A549 (cell line): ENCODE measurements at regions not wholly inside any gene's neighbourhood (a gene's known extent, or its start where the extent isn't known, plus 50 kb on each side); places are given as distances from the start of the nearest gene placed in this dataset.

Experiments
- ATAC-seq, 2 experiments: fragments of 200-7000 bp in 1 of 2; fragments of >200 bp in 1 of 2; cut with Nextera tagmentation in 1 of 2; cut with Tn5 transposase in 1 of 2; 3 replicates each; pipeline versions ENCODE4 v1.8.0 to v1.9.1; 2018 to 2020; ENCODE audit warnings: mild to moderate bottlenecking in 1 of 2, moderate library complexity in 1 of 2
- CTCF ChIA-PET: fragments of 300-600 bp; sonication (Branson Sonifier 250); formaldehyde crosslinking; extraction: SDS; loops from one replicate; lab custom pipeline; 2021; ENCODE audit warnings: antibody characterized with exemption, inconsistent platforms; lab: Yijun Ruan, JAX
- POLR2A ChIA-PET: fragments of 350-600 bp; formaldehyde crosslinking; extraction: SDS; loops from one replicate; lab custom pipeline; 2021; ENCODE audit warnings: antibody characterized with exemption, inconsistent platforms; lab: Yijun Ruan, JAX
- DNase-seq, 2 experiments: peaks; one replicate each; pipeline versions ENCODE4 v3.0.0 to v3.0.0-alpha.2; 2011 to 2016; ENCODE audit warnings: low read depth in 1 of 2, low spot score in 1 of 2
- FAIRE-seq: peaks from 2 replicates; lab custom pipeline; 2011; peaks lifted over from hg19 to GRCh38; lab: Jason Lieb, UNC
- H3K27ac ChIP-seq, 2 experiments: fragments of >200 bp; sonication (Bioruptor Twin); formaldehyde crosslinking; 3 replicates each; pipeline ENCODE4 v1.5.1; 2016 to 2017
- H3K4me1 ChIP-seq: fragments of >200 bp; sonication (Bioruptor Twin); formaldehyde crosslinking; 3 replicates; pipeline ENCODE4 v1.6.1; 2016
- H3K4me2 ChIP-seq: fragments of >200 bp; sonication (Bioruptor Twin); formaldehyde crosslinking; 3 replicates; pipeline ENCODE4 v1.6.1; 2016
- H3K4me3 ChIP-seq: fragments of >200 bp; sonication (Bioruptor Twin); formaldehyde crosslinking; 3 replicates; pipeline ENCODE4 v1.5.1; 2016
- H3K9me3 ChIP-seq: fragments of >200 bp; sonication (Bioruptor Twin); formaldehyde crosslinking; 3 replicates; pipeline ENCODE4 v1.6.1; 2016
- BHLHE40 ChIP-seq: IDR thresholded peaks from 2 replicates; pipeline ENCODE4 v1.6.1; 2012; ENCODE audit warnings: low read depth, low read length, inconsistent platforms
- CBX2 ChIP-seq: fragments of 200-600 bp; sonication (generic); IDR thresholded peaks from 2 replicates; pipeline ENCODE4 v1.6.1; 2016; ENCODE audit warnings: low read depth, mild to moderate bottlenecking, borderline replicate concordance
- EHMT2 ChIP-seq: fragments of 200-600 bp; sonication (generic); IDR thresholded peaks from 2 replicates; pipeline ENCODE4 v1.6.1; 2016; ENCODE audit warnings: antibody characterized with exemption, low read depth, mild to moderate bottlenecking, moderate library complexity
- ESRRA ChIP-seq: fragments of 150-350 bp; IDR thresholded peaks from 2 replicates; pipeline ENCODE4 v1.6.1; 2014; ENCODE audit warnings: mild to moderate bottlenecking, low read length, borderline replicate concordance
- FOSB ChIP-seq: fragments of 250-450 bp; sonication (Bioruptor Pico); IDR thresholded peaks from 2 replicates; pipeline ENCODE4 v1.5.0; 2020; ENCODE audit warnings: mild to moderate bottlenecking, moderate library complexity
- GATA3 ChIP-seq: IDR thresholded peaks from 2 replicates; pipeline ENCODE4 v1.6.1; 2012; ENCODE audit warnings: borderline replicate concordance
- HDAC2 ChIP-seq: fragments of 200-600 bp; sonication (generic); IDR thresholded peaks from 2 replicates; pipeline ENCODE4 v1.6.1; 2016
- HEYL ChIP-seq: fragments of 250-450 bp; sonication (Bioruptor Pico); IDR thresholded peaks from 2 replicates; pipeline ENCODE4 v1.8.0; 2021; ENCODE audit warnings: mild to moderate bottlenecking, moderate library complexity
- HOXA7 ChIP-seq: fragments of 250-450 bp; sonication (Bioruptor Pico); IDR thresholded peaks from 2 replicates; pipeline ENCODE4 v1.5.0; 2020; ENCODE audit warnings: mild to moderate bottlenecking, moderate library complexity
- JUNB ChIP-seq: fragments of >200 bp; sonication (Bioruptor Twin); formaldehyde crosslinking; IDR thresholded peaks from 2 replicates; pipeline ENCODE4 v1.6.1; 2016
- KDM1A ChIP-seq: fragments of 200-600 bp; sonication (generic); IDR thresholded peaks from 2 replicates; pipeline ENCODE4 v1.6.1; 2016; ENCODE audit warnings: low read depth, mild to moderate bottlenecking
- MAFK ChIP-seq: fragments of 450-650 bp; IDR thresholded peaks from 2 replicates; pipeline ENCODE4 v1.6.1; 2014; ENCODE audit not compliant: partially characterized antibody
- MYC ChIP-seq: IDR thresholded peaks from 2 replicates; pipeline ENCODE4 v1.6.1; 2012; ENCODE audit warnings: mild to moderate bottlenecking, inconsistent platforms, low read length, improper control_type of control experiment, borderline replicate concordance
- NR3C1 ChIP-seq: fragments of >200 bp; sonication (Bioruptor Twin); formaldehyde crosslinking; IDR thresholded peaks from 3 replicates; pipeline ENCODE4 v1.6.1; 2017
- PHF8 ChIP-seq: fragments of 200-600 bp; sonication (generic); IDR thresholded peaks from 2 replicates; pipeline ENCODE4 v1.6.1; 2016; ENCODE audit warnings: low read depth, mild to moderate bottlenecking, antibody characterized with exemption, moderate library complexity, borderline replicate concordance
- POLR2A ChIP-seq: IDR thresholded peaks from 2 replicates; pipeline ENCODE4 v1.6.1; 2012; ENCODE audit warnings: mild to moderate bottlenecking, low read length
- RARB ChIP-seq: fragments of 250-450 bp; sonication (Bioruptor Pico); IDR thresholded peaks from 2 replicates; pipeline ENCODE4 v1.8.0; 2021; ENCODE audit warnings: mild to moderate bottlenecking, moderate library complexity
- SMC3 ChIP-seq: fragments of >200 bp; sonication (Bioruptor Twin); formaldehyde crosslinking; IDR thresholded peaks from 3 replicates; pipeline ENCODE4 v1.6.1; 2018; ENCODE audit warnings: inconsistent platforms
- ZC3H11A ChIP-seq: fragments of 450-650 bp; IDR thresholded peaks from 2 replicates; pipeline ENCODE4 v1.6.1; 2014; ENCODE audit warnings: antibody characterized with exemption, mild to moderate bottlenecking
- ZNF302 ChIP-seq: fragments of 250-450 bp; sonication (Bioruptor Pico); IDR thresholded peaks from 2 replicates; pipeline ENCODE4 v1.9.0; 2021; ENCODE audit warnings: inconsistent platforms, mild to moderate bottlenecking, moderate library complexity
- WGBS: methylation state at CpG from one replicate; pipeline ENCODE4 v1.1.6; 2017; ENCODE audit errors: missing lambda C conversion rate; 5-methylcytosine and 5-hydroxymethylcytosine counted together
- TF ChIP-seq, protein P1 (sequence below): fragments of 450-650 bp; IDR thresholded peaks from 2 replicates; pipeline ENCODE4 v1.6.1; 2014; ENCODE audit warnings: antibody characterized with exemption
- TF ChIP-seq, protein P2 (sequence below): fragments of 250-450 bp; sonication (Bioruptor Pico); IDR thresholded peaks from 2 replicates; pipeline ENCODE4 v1.5.0; 2020; ENCODE audit warnings: low read depth, mild to moderate bottlenecking, moderate library complexity
- TF ChIP-seq, protein P3 (sequence below): fragments of >200 bp; sonication (Bioruptor Twin); formaldehyde crosslinking; IDR thresholded peaks from 2 replicates; pipeline ENCODE4 v1.6.1; 2016

DNA sequence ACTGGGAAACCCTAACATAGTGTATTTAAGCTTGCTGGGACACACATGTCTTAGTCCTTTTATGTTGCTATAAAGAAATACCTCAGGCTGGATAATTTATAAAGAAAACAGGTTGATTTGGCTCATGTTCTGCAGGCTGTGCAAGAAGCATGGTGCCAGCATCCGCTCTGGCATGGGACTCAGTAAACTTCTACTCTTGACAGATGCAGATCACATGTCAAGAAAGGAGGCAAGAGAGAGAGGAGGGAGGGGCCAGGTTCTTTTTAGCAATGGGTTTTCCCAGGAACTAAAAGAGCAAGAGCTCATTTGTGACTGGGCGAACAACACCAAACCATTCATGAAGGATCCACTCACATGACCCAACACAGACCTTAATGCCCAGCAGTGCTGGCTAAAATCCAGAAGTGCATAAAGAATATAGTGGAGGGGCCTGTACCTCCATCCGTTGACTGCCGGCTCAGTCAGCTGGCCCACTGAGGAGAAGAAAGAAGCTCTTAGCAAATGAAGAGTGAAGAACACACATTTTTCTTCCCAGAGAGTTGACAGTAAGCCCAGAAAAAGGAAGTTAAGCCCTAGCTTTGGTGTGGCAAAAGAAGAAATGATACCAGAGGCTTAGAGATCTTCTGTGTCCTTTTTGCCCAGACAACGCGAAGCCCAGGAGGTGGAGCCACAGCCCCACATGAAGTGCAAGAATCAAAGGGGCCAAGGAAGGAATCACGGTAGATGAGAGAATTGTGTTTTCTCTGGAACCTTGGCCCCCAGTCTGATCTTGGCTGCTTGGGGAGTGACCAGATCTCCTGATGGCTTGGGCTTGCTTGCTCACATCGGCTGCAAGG is 183.5 kb upstream of the FAM98A start:
- FAIRE-seq (no peak), DNase-seq (no peak), ATAC-seq (no peak)
- TF ChIP-seq HOXA7 (CRISPR knock-in tag) (no peak), KDM1A (no peak), PHF8 (no peak)
- TF ChIP-seq, protein P1, sequence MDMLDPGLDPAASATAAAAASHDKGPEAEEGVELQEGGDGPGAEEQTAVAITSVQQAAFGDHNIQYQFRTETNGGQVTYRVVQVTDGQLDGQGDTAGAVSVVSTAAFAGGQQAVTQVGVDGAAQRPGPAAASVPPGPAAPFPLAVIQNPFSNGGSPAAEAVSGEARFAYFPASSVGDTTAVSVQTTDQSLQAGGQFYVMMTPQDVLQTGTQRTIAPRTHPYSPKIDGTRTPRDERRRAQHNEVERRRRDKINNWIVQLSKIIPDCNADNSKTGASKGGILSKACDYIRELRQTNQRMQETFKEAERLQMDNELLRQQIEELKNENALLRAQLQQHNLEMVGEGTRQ, result no peak
- Histone ChIP-seq H3K4me2 (no peak overlapping the region), H3K4me1 (no peaks in the 10 kb centered on the region), H3K4me3 (no peak overlapping the region), H3K27ac (no peak overlapping the region), H3K9me3 (no peaks in the 10 kb centered on the region)
- CTCF ChIA-PET, result interaction anchor here (0.6 to 0.7 kb wide), 2 partner anchors 10 to 383 kb away, joined by 3 read pairs; no protein-coding TSS in a partner anchor
- 63% methylated on average over 8 of the region's 8 CpGs for WGBS
- POLR2A ChIA-PET, result no interaction called here

DNA sequence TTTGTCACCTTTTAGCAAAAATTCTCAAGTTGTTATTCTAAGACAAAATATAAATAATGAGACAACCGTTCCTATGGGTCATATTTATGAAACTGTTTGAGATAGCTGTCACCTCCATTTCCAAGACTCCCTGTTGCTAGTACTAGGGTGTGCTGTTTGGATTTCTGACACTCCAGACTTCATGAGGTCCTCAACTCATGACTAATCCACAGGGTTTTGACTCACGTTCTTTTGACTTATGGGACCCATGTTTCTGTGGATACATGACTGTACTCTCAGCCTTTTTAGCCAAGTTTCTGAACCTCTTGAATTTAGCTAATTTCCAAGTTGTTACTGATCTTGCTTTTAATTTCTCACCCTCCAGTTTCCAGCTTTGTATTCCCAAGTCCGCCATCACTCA is 178.7 kb upstream of the FAM98A start:
- no peak for TF ChIP-seq JUNB
- TF ChIP-seq HDAC2, result no peak
- no peak for TF ChIP-seq MAFK
- no peak for TF ChIP-seq NR3C1
- no peak for TF ChIP-seq KDM1A
- TF ChIP-seq, protein P2, sequence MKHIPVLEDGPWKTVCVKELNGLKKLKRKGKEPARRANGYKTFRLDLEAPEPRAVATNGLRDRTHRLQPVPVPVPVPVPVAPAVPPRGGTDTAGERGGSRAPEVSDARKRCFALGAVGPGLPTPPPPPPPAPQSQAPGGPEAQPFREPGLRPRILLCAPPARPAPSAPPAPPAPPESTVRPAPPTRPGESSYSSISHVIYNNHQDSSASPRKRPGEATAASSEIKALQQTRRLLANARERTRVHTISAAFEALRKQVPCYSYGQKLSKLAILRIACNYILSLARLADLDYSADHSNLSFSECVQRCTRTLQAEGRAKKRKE (CRISPR knock-in tag), result no peak
- TF ChIP-seq ESRRA, result no peak
- TF ChIP-seq ZNF302, result no peak
- TF ChIP-seq FOSB (CRISPR knock-in tag), result no peak
- no peak for TF ChIP-seq CBX2
- TF ChIP-seq POLR2A, result no peak
- no peak for TF ChIP-seq BHLHE40
- no peak for TF ChIP-seq PHF8
- no peak for TF ChIP-seq ZC3H11A
- TF ChIP-seq SMC3, result no peak
- FAIRE-seq, result no peak
- ChIA-PET CTCF (no interaction called here), POLR2A (no interaction called here)
- H3K4me3 ChIP-seq, result no peak overlapping the region
- H3K4me1 ChIP-seq, result no peaks in the 10 kb centered on the region
- no peak overlapping the region for H3K4me2 ChIP-seq
- no peak overlapping the region for H3K27ac ChIP-seq
- DNase-seq, result no peak
- ATAC-seq, result no peak
- 6% methylated on average over 3 of the region's 3 CpGs for WGBS
- no peaks in the 10 kb centered on the region for H3K9me3 ChIP-seq

DNA sequence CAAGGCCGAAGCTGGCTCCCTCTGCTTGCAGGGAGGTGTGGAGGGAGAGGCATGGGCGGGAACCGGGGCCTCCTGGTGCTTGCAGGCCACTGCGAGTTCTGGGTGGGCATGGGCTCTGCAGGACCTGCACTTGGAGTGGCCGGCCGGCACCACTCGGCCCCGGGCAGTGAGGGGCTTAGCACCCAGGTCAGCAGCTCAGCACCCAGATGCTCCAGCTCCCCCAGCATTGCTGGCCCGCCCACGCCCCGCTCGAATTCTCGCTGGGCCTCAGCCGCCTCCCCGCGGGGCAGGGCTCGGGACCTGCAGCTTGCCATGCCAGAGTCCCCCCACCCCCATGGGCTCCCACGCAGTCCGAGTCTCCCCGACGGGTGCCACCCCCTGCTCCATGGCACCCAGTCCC is 176.2 kb upstream of the FAM98A start:
- H3K9me3 ChIP-seq, result no peaks in the 10 kb centered on the region
- WGBS, result 46% methylated on average over 10 of the region's 21 CpGs
- no peak for TF ChIP-seq EHMT2
- TF ChIP-seq HEYL (CRISPR knock-in tag), result no peak
- no peak for TF ChIP-seq ZC3H11A
- FAIRE-seq (no peak), DNase-seq (no peak), ATAC-seq (no peak)
- no peak overlapping the region for H3K4me3 ChIP-seq
- H3K4me1 ChIP-seq, result no peaks in the 10 kb centered on the region
- no peak overlapping the region for H3K4me2 ChIP-seq
- POLR2A ChIA-PET, result no interaction called here
- CTCF ChIA-PET, result interaction anchor here (0.6 to 0.9 kb wide), 2 partner anchors 17 to 101 kb away, joined by 3 to 4 read pairs; no protein-coding TSS in a partner anchor
- H3K27ac ChIP-seq, result no peak overlapping the region

DNA sequence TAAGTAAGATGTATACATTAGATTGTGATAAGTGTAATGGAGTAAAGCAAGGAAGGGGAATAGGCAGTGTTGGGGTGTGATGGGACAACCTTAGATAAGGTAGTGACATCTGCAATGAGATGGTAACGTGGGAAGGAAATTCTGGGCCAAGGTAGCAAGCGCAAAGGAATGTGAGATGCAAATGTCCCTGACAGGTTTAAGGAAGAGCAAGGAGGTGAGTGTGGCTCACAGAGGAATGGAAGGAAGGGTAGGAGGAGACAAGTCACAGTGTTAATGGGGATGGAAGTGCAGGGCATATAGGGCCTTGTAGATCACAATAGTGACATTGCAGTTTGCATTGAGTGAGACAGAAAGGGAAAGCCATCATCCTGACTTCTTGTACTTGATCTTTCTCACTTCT is 170.9 kb upstream of the FAM98A start:
- ChIA-PET POLR2A (no interaction called here), CTCF (interaction anchor here (0.9 kb wide), 1 partner anchor 14 kb away, joined by 3 read pairs; no protein-coding TSS in a partner anchor)
- ATAC-seq (0 out of 6 replicates have a peak, but pooled peaks of 1 of the 2 experiments have one; percentile 30), DNase-seq (no peak), FAIRE-seq (no peak)
- WGBS, result 49% methylated on average over 2 of the region's 2 CpGs
- H3K4me1 ChIP-seq, result no peaks in the 10 kb centered on the region
- no peak overlapping the region for H3K4me2 ChIP-seq
- no peak overlapping the region for H3K27ac ChIP-seq
- H3K4me3 ChIP-seq, result no peak overlapping the region
- no peak for TF ChIP-seq HEYL (CRISPR knock-in tag)
- TF ChIP-seq MYC, result no peak
- no peak for TF ChIP-seq SMC3
- TF ChIP-seq, protein P3, sequence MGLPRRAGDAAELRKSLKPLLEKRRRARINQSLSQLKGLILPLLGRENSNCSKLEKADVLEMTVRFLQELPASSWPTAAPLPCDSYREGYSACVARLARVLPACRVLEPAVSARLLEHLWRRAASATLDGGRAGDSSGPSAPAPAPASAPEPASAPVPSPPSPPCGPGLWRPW, result no peak
- no peak for TF ChIP-seq GATA3
- no peak for TF ChIP-seq RARB (CRISPR knock-in tag)
- TF ChIP-seq ESRRA, result no peak
- H3K9me3 ChIP-seq, result no peaks in the 10 kb centered on the region
